Esophagus squamous epithelium (tissue), 4 donors: ENCODE measurements at regions not wholly inside any gene's neighbourhood (a gene's known extent, or its start where the extent isn't known, plus 50 kb on each side); places are given as distances from the start of the nearest gene placed in this dataset.

Source experiments
- POLR2A ChIP-seq, 4 donors: fragments of 450-650 bp; IDR thresholded peaks; one replicate each; pipeline ENCODE4 v1.6.1; 2017; ENCODE audit warnings: antibody characterized with exemption in 4 of 4, mild to moderate bottlenecking in 4 of 4, moderate library complexity in 3 of 4
- TF ChIP-seq, protein P1 (sequence below), 6 experiments: fragments of 450-650 bp in 4 of 6; fragments of 200-600 bp in 2 of 6; sonication (generic) in 2 of 6; IDR thresholded peaks; one replicate each; pipeline ENCODE4 v1.5.1; 2016 to 2019; ENCODE audit warnings: antibody characterized with exemption in 6 of 6, mild to moderate bottlenecking in 4 of 6, moderate library complexity in 4 of 6

DNA sequence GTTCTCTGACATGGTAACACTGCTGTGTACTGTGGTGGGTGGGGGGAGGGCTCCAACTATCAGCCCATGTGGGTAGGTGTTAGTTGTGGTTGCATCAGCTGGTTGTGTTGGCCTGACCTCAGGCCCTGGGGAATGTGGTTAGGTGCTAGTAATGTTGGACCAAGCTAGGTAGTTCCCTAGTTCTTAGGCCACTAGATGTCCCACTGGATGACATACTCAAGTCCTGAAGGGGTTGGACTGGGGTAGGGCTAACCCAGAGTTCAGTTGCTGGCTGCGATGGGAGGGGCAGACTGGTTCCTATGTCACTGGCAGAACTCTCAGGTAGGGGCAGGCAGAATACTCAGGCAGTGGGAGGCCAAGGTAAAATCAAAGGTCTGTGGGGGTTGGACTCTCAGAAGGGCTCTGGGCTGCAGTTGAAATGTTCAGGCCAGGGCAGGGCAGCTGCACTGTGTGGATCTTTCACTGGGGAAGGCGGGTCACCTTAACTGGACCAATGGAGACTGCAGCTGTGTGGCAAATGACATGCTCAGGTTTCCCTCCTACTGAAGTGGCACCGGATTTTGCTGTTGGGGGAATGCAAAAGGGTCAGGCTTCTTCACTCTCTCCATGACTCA, 870.7 kb downstream of the LRRIQ3 start:
- TF ChIP-seq, protein P1, sequence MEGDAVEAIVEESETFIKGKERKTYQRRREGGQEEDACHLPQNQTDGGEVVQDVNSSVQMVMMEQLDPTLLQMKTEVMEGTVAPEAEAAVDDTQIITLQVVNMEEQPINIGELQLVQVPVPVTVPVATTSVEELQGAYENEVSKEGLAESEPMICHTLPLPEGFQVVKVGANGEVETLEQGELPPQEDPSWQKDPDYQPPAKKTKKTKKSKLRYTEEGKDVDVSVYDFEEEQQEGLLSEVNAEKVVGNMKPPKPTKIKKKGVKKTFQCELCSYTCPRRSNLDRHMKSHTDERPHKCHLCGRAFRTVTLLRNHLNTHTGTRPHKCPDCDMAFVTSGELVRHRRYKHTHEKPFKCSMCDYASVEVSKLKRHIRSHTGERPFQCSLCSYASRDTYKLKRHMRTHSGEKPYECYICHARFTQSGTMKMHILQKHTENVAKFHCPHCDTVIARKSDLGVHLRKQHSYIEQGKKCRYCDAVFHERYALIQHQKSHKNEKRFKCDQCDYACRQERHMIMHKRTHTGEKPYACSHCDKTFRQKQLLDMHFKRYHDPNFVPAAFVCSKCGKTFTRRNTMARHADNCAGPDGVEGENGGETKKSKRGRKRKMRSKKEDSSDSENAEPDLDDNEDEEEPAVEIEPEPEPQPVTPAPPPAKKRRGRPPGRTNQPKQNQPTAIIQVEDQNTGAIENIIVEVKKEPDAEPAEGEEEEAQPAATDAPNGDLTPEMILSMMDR (IDR thresholded peaks at IDR 0.05) = no peak
- no peak for TF ChIP-seq POLR2A (IDR thresholded peaks at IDR 0.05)
